ENCODE measurements at regions not wholly inside any gene's neighbourhood (a gene's known extent, or its start where the extent isn't known, plus 50 kb on each side); places are given as distances from the start of the nearest gene placed in this dataset.
"Not testable (repeated sequence)": the region's sequence is repeated elsewhere in the genome, so short reads cannot be mapped to it uniquely, and the experiment has no call there.

- no peak for DNase-seq
Observed at GRCh38 chr21:15283138-15283537, 218.3 kb upstream of the NRIP1 start.

GRCh38 chr21:15283789-15284188, 219.0 kb upstream of the NRIP1 start:
- DNase-seq = no peak

GRCh38 chr21:15285556-15285955, 220.8 kb upstream of the NRIP1 start:
- no peak for DNase-seq

- DNase-seq = no peak
Observed at GRCh38 chr21:15289246-15289645, 224.4 kb upstream of the NRIP1 start.

- DNase-seq = no peak
Observed at GRCh38 chr21:15289896-15290841, 225.4 kb upstream of the NRIP1 start.

- no peak for DNase-seq
Observed at GRCh38 chr21:15291621-15292266, 226.9 kb upstream of the NRIP1 start.

- DNase-seq = no peak
Observed at GRCh38 chr21:15293240-15293639, 228.4 kb upstream of the NRIP1 start.

GRCh38 chr21:15295875-15296274, 231.1 kb upstream of the NRIP1 start:
- DNase-seq = no peak

GRCh38 chr21:15297824-15298223, 233.0 kb upstream of the NRIP1 start:
- DNase-seq = no peak

GRCh38 chr21:15298306-15298705, 233.5 kb upstream of the NRIP1 start:
- DNase-seq = no peak

GRCh38 chr21:15298755-15299154, 234.0 kb upstream of the NRIP1 start:
- DNase-seq = not testable (repeated sequence)

GRCh38 chr21:15300131-15300530, 235.3 kb upstream of the NRIP1 start:
- no peak for DNase-seq

GRCh38 chr21:15301014-15301413, 236.2 kb upstream of the NRIP1 start:
- DNase-seq = no peak

- no peak for DNase-seq
Observed at GRCh38 chr21:15301736-15302135, 236.9 kb upstream of the NRIP1 start.

- DNase-seq = no peak
Observed at GRCh38 chr21:15306271-15306670, 241.5 kb upstream of the NRIP1 start.

- no peak for DNase-seq
Observed at GRCh38 chr21:15308333-15308732, 243.5 kb upstream of the NRIP1 start.

- DNase-seq = no peak
Observed at GRCh38 chr21:15309022-15309590, 244.3 kb upstream of the NRIP1 start.

GRCh38 chr21:15309721-15310120, 244.9 kb upstream of the NRIP1 start:
- no peak for DNase-seq

- no peak for DNase-seq
Observed at GRCh38 chr21:15311510-15311909, 246.7 kb upstream of the NRIP1 start.

- not testable (repeated sequence) for DNase-seq
Observed at GRCh38 chr21:15317034-15317433, 252.2 kb upstream of the NRIP1 start.

- no peak for DNase-seq
Observed at GRCh38 chr21:15319727-15320126, 254.9 kb upstream of the NRIP1 start.

GRCh38 chr21:15324542-15324941, 259.7 kb upstream of the NRIP1 start:
- DNase-seq = no peak

GRCh38 chr21:15326032-15326867, 261.4 kb upstream of the NRIP1 start:
- DNase-seq = no peak

Measured in T1000 (cell line).